T1000 (cell line): ENCODE measurements at regions not wholly inside any gene's neighbourhood (a gene's known extent, or its start where the extent isn't known, plus 50 kb on each side); places are given as distances from the start of the nearest gene placed in this dataset.

ENCODE experiments used
- DNase-seq: peaks from one replicate; lab custom pipeline; 2025; ENCODE audit warnings: mixed read lengths; lab: John Stamatoyannopoulos, UW

- DNase-seq: no peak
Measured at GRCh38 chr18:75677696-75678455, 250.4 kb upstream of the SMIM21 start.

- no peak for DNase-seq
Measured at GRCh38 chr18:75660932-75661331, 233.4 kb upstream of the SMIM21 start.

- DNase-seq: no peak
Measured at GRCh38 chr18:75659535-75660023, 232.1 kb upstream of the SMIM21 start.

GRCh38 chr18:75658330-75658729 lies 230.8 kb upstream of the SMIM21 start:
- no peak for DNase-seq

- no peak for DNase-seq
Measured at GRCh38 chr18:75656563-75657247, 229.2 kb upstream of the SMIM21 start.

- no peak for DNase-seq
Measured at GRCh38 chr18:75656035-75656434, 228.5 kb upstream of the SMIM21 start.

- no peak for DNase-seq
Measured at GRCh38 chr18:75654851-75655751, 227.6 kb upstream of the SMIM21 start.

- no peak for DNase-seq
Measured at GRCh38 chr18:75654386-75654785, 226.9 kb upstream of the SMIM21 start.

- DNase-seq: no peak
Measured at GRCh38 chr18:75652528-75652927, 225.0 kb upstream of the SMIM21 start.

- DNase-seq: no peak
Measured at GRCh38 chr18:75644871-75645270, 217.4 kb upstream of the SMIM21 start.

- DNase-seq: no peak
Measured at GRCh38 chr18:75643083-75643482, 215.6 kb upstream of the SMIM21 start.

GRCh38 chr18:75639472-75639831 lies 211.9 kb upstream of the SMIM21 start:
- no peak for DNase-seq

GRCh38 chr18:75638776-75639471 lies 211.4 kb upstream of the SMIM21 start:
- DNase-seq: no peak

GRCh38 chr18:75638223-75638775 lies 210.8 kb upstream of the SMIM21 start:
- no peak for DNase-seq

GRCh38 chr18:75635096-75635495 lies 207.6 kb upstream of the SMIM21 start:
- DNase-seq: no peak

GRCh38 chr18:75625966-75626365 lies 198.5 kb upstream of the SMIM21 start:
- no peak for DNase-seq

GRCh38 chr18:75624869-75625268 lies 197.4 kb upstream of the SMIM21 start:
- no peak for DNase-seq

GRCh38 chr18:75621818-75622217 lies 194.3 kb upstream of the SMIM21 start:
- DNase-seq: no peak

GRCh38 chr18:75618146-75618545 lies 190.6 kb upstream of the SMIM21 start:
- DNase-seq: no peak

- no peak for DNase-seq
Measured at GRCh38 chr18:75612456-75612855, 185.0 kb upstream of the SMIM21 start.

- DNase-seq: no peak
Measured at GRCh38 chr18:75607701-75608100, 180.2 kb upstream of the SMIM21 start.

GRCh38 chr18:75592527-75592926 lies 165.0 kb upstream of the SMIM21 start:
- no peak for DNase-seq
